Pancreas (tissue), 10 donors: ENCODE measurements at regions not wholly inside any gene's neighbourhood (a gene's known extent, or its start where the extent isn't known, plus 50 kb on each side); places are given as distances from the start of the nearest gene placed in this dataset.

ENCODE experiments used
- ATAC-seq, 4 donors: fragments of 200-7000 bp; cut with Tn5 transposase; one replicate each; pipeline versions ENCODE4 v1.8.0 to v1.9.1; 2020; ENCODE audit warnings: mild to moderate bottlenecking in 4 of 4, moderate library complexity in 4 of 4
- DNase-seq, 6 donors: peaks; one replicate each; pipeline ENCODE4 v3.0.0-alpha.2; 2020
- FAIRE-seq: peaks from 2 replicates; lab custom pipeline; 2012; peaks lifted over from hg19 to GRCh38; lab: Jason Lieb, UNC
- H3K27ac ChIP-seq, 4 donors: fragments of 200-600 bp; sonication (generic); 1 replicate in 3 of 4; 2 replicates in 1 of 4; pipeline versions ENCODE4 v1.5.0 to v1.8.0; 2020
- H3K27me3 ChIP-seq, 4 donors: fragments of 200-600 bp; one replicate each; pipeline ENCODE4 v1.8.0; 2021
- H3K36me3 ChIP-seq, 3 donors: fragments of 200-600 bp; sonication (generic) in 1 of 3; one replicate each; pipeline versions ENCODE4 v1.5.0 to v1.8.0; 2020 to 2021
- H3K4me1 ChIP-seq, 3 donors: fragments of 200-600 bp; one replicate each; pipeline ENCODE4 v1.8.0; 2021
- H3K4me3 ChIP-seq, 4 donors: fragments of 200-600 bp; sonication (generic) in 2 of 4; one replicate each; pipeline versions ENCODE4 v1.5.0 to v1.8.0; 2020 to 2021
- H3K9me3 ChIP-seq, 4 donors: fragments of 200-600 bp; one replicate each; pipeline ENCODE4 v1.8.0; 2021
- WGBS, 2 donors: extraction: QIAGEN DNeasy Blood & Tissue Kit; methylation state at CpG; one replicate each; pipeline ENCODE4 v1.1.7; 2013; 5-methylcytosine and 5-hydroxymethylcytosine counted together
- intact Hi-C, 3 donors: fragments of 100-400 bp; cut with DNase I; formaldehyde crosslinking; loops; one replicate each; pipeline versions ENCODE4 v1.11.1 to v1.14.2; 2022
- TF ChIP-seq, protein P1 (sequence below), 4 donors: fragments of 200-600 bp; sonication (generic) in 3 of 4; IDR thresholded peaks; one replicate each; pipeline versions ENCODE4 v1.5.0 to v1.8.0; 2021; ENCODE audit warnings: antibody characterized with exemption in 4 of 4
- donor health status: healthy with polysubstance abuse.
- donor health status: DM: no; HTN: no; CAD: no; lungs with moderate emphysema.
- donor health status: DM: no; HTN: no; CAD: no.
- donor health status: control.
- donor health status: control.
- donor health status: Bipolar disorder and iron deficiency.
- donor health status: DM: yes; HTN: yes; CAD: no.
- donor health status: DM: no; HTN: no; CAD: no.
- donor health status: DM: no; HTN: no; CAD: no.
- donor health status: DM: yes; HTN: yes; CAD: no.

DNA sequence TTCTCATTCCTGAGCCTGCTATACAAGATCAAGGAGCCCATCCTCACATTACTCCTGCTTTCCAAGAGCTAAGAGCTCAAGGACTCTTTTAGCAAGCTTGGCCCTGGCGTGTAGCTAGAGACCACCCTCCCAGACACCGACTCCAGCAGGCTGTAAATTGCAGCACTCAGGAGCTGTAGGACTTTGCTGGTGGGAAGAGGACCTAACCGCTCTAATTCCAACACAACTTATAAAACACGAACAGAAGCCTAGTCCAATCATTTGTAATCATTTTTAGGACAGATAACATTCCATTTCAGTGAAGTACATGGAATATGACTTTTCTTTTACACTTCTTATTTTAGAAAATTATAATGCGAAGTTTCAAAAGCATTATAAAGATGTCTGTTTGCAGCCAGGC lies 219.9 kb downstream of the NXNL2 start:
- no peak for DNase-seq
- Histone ChIP-seq H3K9me3 (no peaks in the 10 kb centered on the region), H3K27me3 (no peaks in the 10 kb centered on the region), H3K27ac (no peak overlapping the region), H3K36me3 (no peaks in the 10 kb centered on the region), H3K4me1 (peaks cover 0 to 3% (median 0%) of the 10 kb centered on the region in 3 donors), H3K4me3 (no peak overlapping the region)
- ATAC-seq = no peak
- FAIRE-seq = no peak
- intact Hi-C loops = loop anchor here in 1 of 3 donors (10.0 kb wide), 1 partner anchor 60 kb away; no protein-coding TSS in a partner anchor
- TF ChIP-seq, protein P1, sequence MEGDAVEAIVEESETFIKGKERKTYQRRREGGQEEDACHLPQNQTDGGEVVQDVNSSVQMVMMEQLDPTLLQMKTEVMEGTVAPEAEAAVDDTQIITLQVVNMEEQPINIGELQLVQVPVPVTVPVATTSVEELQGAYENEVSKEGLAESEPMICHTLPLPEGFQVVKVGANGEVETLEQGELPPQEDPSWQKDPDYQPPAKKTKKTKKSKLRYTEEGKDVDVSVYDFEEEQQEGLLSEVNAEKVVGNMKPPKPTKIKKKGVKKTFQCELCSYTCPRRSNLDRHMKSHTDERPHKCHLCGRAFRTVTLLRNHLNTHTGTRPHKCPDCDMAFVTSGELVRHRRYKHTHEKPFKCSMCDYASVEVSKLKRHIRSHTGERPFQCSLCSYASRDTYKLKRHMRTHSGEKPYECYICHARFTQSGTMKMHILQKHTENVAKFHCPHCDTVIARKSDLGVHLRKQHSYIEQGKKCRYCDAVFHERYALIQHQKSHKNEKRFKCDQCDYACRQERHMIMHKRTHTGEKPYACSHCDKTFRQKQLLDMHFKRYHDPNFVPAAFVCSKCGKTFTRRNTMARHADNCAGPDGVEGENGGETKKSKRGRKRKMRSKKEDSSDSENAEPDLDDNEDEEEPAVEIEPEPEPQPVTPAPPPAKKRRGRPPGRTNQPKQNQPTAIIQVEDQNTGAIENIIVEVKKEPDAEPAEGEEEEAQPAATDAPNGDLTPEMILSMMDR (IDR thresholded peaks at IDR 0.05) = no peak
- 83 to 87% methylated on average over 5 of the region's 5 CpGs for WGBS, 2 donors

DNA sequence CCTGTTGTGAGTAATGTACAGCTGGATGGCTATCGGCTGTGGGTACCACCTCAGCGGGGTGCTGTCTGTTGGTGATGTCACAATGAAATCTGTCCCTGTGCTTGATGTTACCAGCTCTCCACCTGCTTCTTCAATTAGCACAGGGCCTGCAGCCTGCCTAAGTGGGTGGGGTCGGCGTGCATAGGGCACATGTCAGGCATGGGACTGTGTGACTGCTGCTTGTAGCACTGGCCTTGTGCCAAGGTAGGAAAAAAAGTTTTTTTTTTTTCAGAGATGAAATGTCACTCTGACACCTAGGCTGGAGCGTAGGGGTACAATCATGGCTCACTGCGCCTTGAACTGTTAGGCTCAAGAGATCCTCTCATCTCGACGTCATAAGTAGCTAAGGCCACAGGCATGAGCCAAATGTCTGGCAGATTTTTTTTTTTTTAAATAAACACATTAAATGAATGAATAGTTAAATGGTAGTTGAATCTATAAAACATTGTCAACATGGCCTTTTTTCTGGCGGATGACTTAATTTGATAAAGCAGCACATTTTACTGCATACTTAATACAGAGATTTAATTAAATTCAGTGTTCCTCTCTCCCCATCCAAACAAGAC lies 222.5 kb downstream of the NXNL2 start:
- H3K36me3 ChIP-seq = no peaks in the 10 kb centered on the region
- no peaks in the 10 kb centered on the region for H3K9me3 ChIP-seq
- no peaks in the 10 kb centered on the region for H3K27me3 ChIP-seq
- no peak for FAIRE-seq
- H3K4me3 ChIP-seq = no peak overlapping the region
- H3K27ac ChIP-seq = no peak overlapping the region
- peak in 1 of 6 donors; percentile 12 for DNase-seq
- no peak for ATAC-seq
- TF ChIP-seq, protein P1 (IDR thresholded peaks at IDR 0.05) = no peak
- intact Hi-C loops = loop anchor here in 1 of 3 donors (10.0 kb wide), 1 partner anchor 57 kb away; no protein-coding TSS in a partner anchor
- WGBS, 2 donors = 75 to 83% methylated on average over 9 of the region's 9 CpGs
- H3K4me1 ChIP-seq = peaks cover 0 to 3% (median 0%) of the 10 kb centered on the region in 3 donors

DNA sequence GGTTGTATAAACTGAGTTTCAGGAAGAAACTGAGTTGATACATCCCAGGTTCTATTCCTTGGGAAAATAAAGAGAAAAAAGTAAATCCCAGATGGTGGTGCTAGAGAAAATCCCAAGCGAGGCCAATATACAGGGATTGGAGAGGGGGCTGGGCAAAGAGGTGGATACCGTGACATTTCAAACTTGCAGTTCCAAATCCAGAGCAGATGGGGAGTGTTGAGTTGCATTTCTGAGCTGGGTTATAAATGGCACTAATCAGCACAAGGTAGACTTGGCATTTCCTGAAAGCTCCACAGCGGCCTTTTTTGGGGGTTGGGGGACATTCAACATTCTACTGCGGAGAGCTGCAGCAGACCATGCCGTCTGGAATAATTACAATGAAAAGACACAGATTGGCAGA lies 224.4 kb downstream of the NXNL2 start:
- FAIRE-seq = no peak

DNA sequence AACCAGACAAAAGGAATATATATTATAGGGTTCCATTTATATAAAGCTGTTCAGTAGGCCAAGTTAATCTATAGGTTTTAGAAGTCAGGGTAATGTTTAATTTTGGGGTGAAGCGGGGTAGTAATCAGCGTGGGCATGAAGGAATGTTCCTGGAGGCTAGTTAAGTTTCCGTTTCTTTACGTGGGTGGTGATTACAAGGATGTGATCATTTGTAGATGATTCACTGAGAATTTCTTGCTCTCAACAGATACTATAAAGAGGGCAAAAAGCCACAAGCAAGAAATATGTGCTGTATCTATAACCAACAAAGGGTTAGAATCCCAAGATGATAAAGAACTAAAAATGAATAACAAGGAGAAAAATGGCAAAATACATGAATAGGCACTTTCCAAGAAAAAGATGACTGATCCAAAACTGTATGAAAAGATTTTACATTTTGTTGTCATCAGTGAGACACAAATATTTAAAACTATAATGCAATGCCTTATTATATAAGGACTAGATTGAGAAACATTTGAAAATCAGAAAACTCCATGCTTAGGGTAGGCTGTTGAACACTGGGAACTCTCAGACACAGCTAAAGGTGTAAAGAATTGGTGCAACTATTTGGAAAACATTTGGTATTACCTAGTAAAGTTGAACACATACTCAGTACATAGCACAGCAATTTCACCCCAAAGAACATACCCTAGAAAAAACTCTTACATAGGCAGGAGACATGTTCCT lies 224.3 kb upstream of the S1PR3 start:
- Histone ChIP-seq H3K4me3 (no peak overlapping the region), H3K36me3 (no peaks in the 10 kb centered on the region), H3K27me3 (no peaks in the 10 kb centered on the region), H3K27ac (no peak overlapping the region), H3K9me3 (no peaks in the 10 kb centered on the region), H3K4me1 (no peaks in the 10 kb centered on the region)
- TF ChIP-seq, protein P1 (IDR thresholded peaks at IDR 0.05) = no peak
- WGBS, 2 donors = 68 to 69% methylated on average over 4 of the region's 4 CpGs
- FAIRE-seq = no peak
- ATAC-seq = no peak
- no peak for DNase-seq
- intact Hi-C loops = no loop called here

More for the DNA sequence above, 224.4 kb downstream of the NXNL2 start:
- Histone ChIP-seq H3K27ac (no peak overlapping the region), H3K4me1 (no peaks in the 10 kb centered on the region), H3K27me3 (no peaks in the 10 kb centered on the region), H3K9me3 (no peaks in the 10 kb centered on the region), H3K36me3 (no peaks in the 10 kb centered on the region), H3K4me3 (no peak overlapping the region)
- ATAC-seq = no peak
- DNase-seq = no peak
- 82 to 89% methylated on average over 5 of the region's 5 CpGs for WGBS, 2 donors
- TF ChIP-seq, protein P1 (IDR thresholded peaks at IDR 0.05) = no peak
- intact Hi-C loops = loop anchor here in 1 of 3 donors (10.0 kb wide), 1 partner anchor 55 kb away; no protein-coding TSS in a partner anchor

DNA sequence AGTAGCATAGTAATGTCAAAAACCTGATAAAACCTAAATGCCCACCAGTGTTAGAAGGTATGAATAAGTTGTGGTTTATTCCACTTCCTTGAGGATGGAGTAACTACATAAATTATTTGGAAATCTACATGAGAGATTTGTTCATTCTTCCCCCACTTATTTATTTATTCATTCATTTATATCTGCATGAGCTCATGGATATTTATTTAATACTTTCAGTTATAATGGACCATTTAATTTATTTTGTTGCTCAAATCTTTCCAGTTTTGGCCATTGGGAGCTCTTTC lies 223.8 kb upstream of the S1PR3 start:
- FAIRE-seq (peak; percentile 39), ATAC-seq (no peak), DNase-seq (no peak)
- Histone ChIP-seq H3K9me3 (no peaks in the 10 kb centered on the region), H3K36me3 (no peaks in the 10 kb centered on the region), H3K27ac (no peak overlapping the region), H3K4me1 (no peaks in the 10 kb centered on the region), H3K27me3 (no peaks in the 10 kb centered on the region), H3K4me3 (no peak overlapping the region)
- TF ChIP-seq, protein P1 (IDR thresholded peaks at IDR 0.05) = no peak
- intact Hi-C loops = no loop called here
